Mesenchymal stem cell (in vitro differentiated cells and primary cell): ENCODE measurements at regions not wholly inside any gene's neighbourhood (a gene's known extent, or its start where the extent isn't known, plus 50 kb on each side); places are given as distances from the start of the nearest gene placed in this dataset.

ENCODE experiments used
- DNase-seq: peaks from one replicate; pipeline ENCODE4 v3.0.0-alpha.2; 2013
- H2AFZ ChIP-seq: one replicate; pipeline ENCODE4 v1.6.1; 2013; ENCODE audit warnings: low read depth, mild to moderate bottlenecking, control low read depth, inconsistent platforms, low read length, moderate library complexity
- H2AK5ac ChIP-seq: 2 replicates; pipeline ENCODE4 v1.6.1; 2013; ENCODE audit warnings: low read length, moderate library complexity, mild to moderate bottlenecking, inconsistent platforms; ENCODE audit not compliant: severe bottlenecking
- H2BK120ac ChIP-seq: one replicate; pipeline ENCODE4 v1.6.1; 2013; ENCODE audit warnings: low read depth, mild to moderate bottlenecking, inconsistent platforms, low read length, moderate library complexity
- H2BK12ac ChIP-seq, 2 experiments: one replicate each; pipeline ENCODE4 v1.6.1; 2013; ENCODE audit warnings: inconsistent platforms in 2 of 2, low read length in 2 of 2, mild to moderate bottlenecking in 2 of 2, moderate library complexity in 2 of 2, control low read depth in 1 of 2
- H2BK15ac ChIP-seq: one replicate; pipeline ENCODE4 v1.6.1; 2013; ENCODE audit warnings: mild to moderate bottlenecking, low read depth, inconsistent platforms; ENCODE audit not compliant: poor library complexity, severe bottlenecking
- H2BK5ac ChIP-seq: 2 replicates; pipeline ENCODE4 v1.6.1; 2013; ENCODE audit warnings: low read depth, mild to moderate bottlenecking, low read length, control low read depth, inconsistent platforms; ENCODE audit not compliant: poor library complexity, severe bottlenecking
- H3K14ac ChIP-seq, 2 experiments: one replicate each; pipeline ENCODE4 v1.6.1; 2013; ENCODE audit warnings: inconsistent platforms in 2 of 2, low read length in 2 of 2, control low read depth in 1 of 2, mild to moderate bottlenecking in 1 of 2, moderate library complexity in 1 of 2
- H3K18ac ChIP-seq, 2 experiments: one replicate each; pipeline ENCODE4 v1.6.1; 2013; ENCODE audit warnings: inconsistent platforms in 2 of 2, low read length in 2 of 2, control low read depth in 1 of 2, low read depth in 1 of 2, mild to moderate bottlenecking in 1 of 2
- H3K23ac ChIP-seq, 2 experiments: one replicate each; pipeline ENCODE4 v1.6.1; 2013; ENCODE audit warnings: inconsistent platforms in 2 of 2, low read length in 2 of 2, mild to moderate bottlenecking in 2 of 2, moderate library complexity in 2 of 2, control low read depth in 1 of 2
- H3K27ac ChIP-seq: 2 replicates; pipeline ENCODE4 v1.5.1; 2013; ENCODE audit warnings: mild to moderate bottlenecking, moderate library complexity, low read length, control low read depth, inconsistent platforms; ENCODE audit not compliant: poor library complexity, severe bottlenecking
- H3K27me3 ChIP-seq, 2 experiments: 2 replicates each; pipeline versions ENCODE4 v1.6.1 to v1.7.0; 2013; ENCODE audit warnings: low read length in 2 of 2, mild to moderate bottlenecking in 2 of 2, moderate library complexity in 2 of 2, control low read depth in 1 of 2, inconsistent platforms in 1 of 2; ENCODE audit not compliant: control insufficient read depth in 1 of 2, insufficient read depth in 1 of 2
- H3K36me3 ChIP-seq, 2 experiments: 2 replicates each; pipeline versions ENCODE4 v1.6.1 to v1.7.0; 2013; ENCODE audit warnings: low read length in 2 of 2, control low read depth in 1 of 2, inconsistent platforms in 1 of 2, low read depth in 1 of 2, mild to moderate bottlenecking in 1 of 2; ENCODE audit not compliant: insufficient read depth in 2 of 2, control insufficient read depth in 1 of 2
- H3K4ac ChIP-seq, 2 experiments: one replicate each; pipeline ENCODE4 v1.6.1; 2013; ENCODE audit warnings: inconsistent platforms in 2 of 2, low read length in 2 of 2, mild to moderate bottlenecking in 2 of 2, moderate library complexity in 2 of 2, control low read depth in 1 of 2, low read depth in 1 of 2
- H3K4me1 ChIP-seq: 2 replicates; pipeline ENCODE4 v1.6.1; 2013; ENCODE audit warnings: low read depth, low read length, control low read depth; ENCODE audit not compliant: control insufficient read depth, insufficient read depth
- H3K4me2 ChIP-seq: 2 replicates; pipeline ENCODE4 v1.6.1; 2013; ENCODE audit warnings: low read length, mild to moderate bottlenecking, inconsistent platforms; ENCODE audit not compliant: poor library complexity, severe bottlenecking
- H3K4me3 ChIP-seq, 2 experiments: 2 replicates each; pipeline versions ENCODE4 v1.5.1 to v1.7.0; 2013; ENCODE audit warnings: low read length in 2 of 2, mild to moderate bottlenecking in 2 of 2, control low read depth in 1 of 2, low read depth in 1 of 2; ENCODE audit not compliant: insufficient read depth in 1 of 2
- H3K79me1 ChIP-seq: replicated peaks from 2 replicates; pipeline ENCODE4 v1.6.1; 2013; ENCODE audit warnings: mild to moderate bottlenecking, control low read depth, low read length, inconsistent platforms; ENCODE audit not compliant: poor library complexity, severe bottlenecking
- H3K9ac ChIP-seq: 2 replicates; pipeline ENCODE4 v1.7.0; 2013; ENCODE audit warnings: mild to moderate bottlenecking, low read length, moderate library complexity
- H3K9me3 ChIP-seq: 2 replicates; pipeline ENCODE4 v1.7.0; 2013; ENCODE audit warnings: mild to moderate bottlenecking, low read length; ENCODE audit not compliant: control insufficient read depth
- H4K8ac ChIP-seq: one replicate; pipeline ENCODE4 v1.6.1; 2013; ENCODE audit warnings: inconsistent platforms, mild to moderate bottlenecking, low read length, moderate library complexity
- H4K91ac ChIP-seq: one replicate; pipeline ENCODE4 v1.6.1; 2013; ENCODE audit warnings: mild to moderate bottlenecking, low read length, inconsistent platforms
- WGBS: methylation state at CpG from one replicate; pipeline ENCODE4 v1.1.7; 2013; ENCODE audit warnings: mixed read lengths; 5-methylcytosine and 5-hydroxymethylcytosine counted together

- Histone ChIP-seq H3K4me1 (no peaks in the 10 kb centered on the region), H3K27me3 (no peaks in the 10 kb centered on the region), H4K8ac (no peak overlapping the region), H2AFZ (no peak overlapping the region), H4K91ac (no peak overlapping the region), H3K4me3 (no peak overlapping the region), H3K4me2 (no peak overlapping the region), H3K23ac (no peak overlapping the region), H3K9ac (no peak overlapping the region), H3K4ac (no peak overlapping the region), H3K79me1 (no peaks in the 10 kb centered on the region), H2BK120ac (no peak overlapping the region), H3K36me3 (no peaks in the 10 kb centered on the region), H2BK12ac (no peak overlapping the region), H3K9me3 (peaks cover 17% of the 10 kb centered on the region), H2BK5ac (no peak overlapping the region), H3K27ac (no peak overlapping the region), H3K18ac (no peak overlapping the region), H3K14ac (no peak overlapping the region), H2BK15ac (no peak overlapping the region), H2AK5ac (no peak overlapping the region)
- 66% methylated on average over 2 of the region's 3 CpGs for WGBS
- DNase-seq: no peak
Observed at GRCh38 chr9:22992780-22993179, 546.2 kb downstream of the DMRTA1 start.

- Histone ChIP-seq H3K79me1 (no peaks in the 10 kb centered on the region), H3K4me1 (no peaks in the 10 kb centered on the region), H3K4me2 (no peak overlapping the region), H3K4me3 (peak overlapping the region in 1 of 2 experiments; percentile 36), H3K4ac (no peak overlapping the region), H2BK5ac (no peak overlapping the region), H3K27ac (no peak overlapping the region), H2BK15ac (no peak overlapping the region), H2AFZ (no peak overlapping the region), H3K18ac (no peak overlapping the region), H3K27me3 (no peaks in the 10 kb centered on the region), H2AK5ac (no peak overlapping the region), H3K14ac (no peak overlapping the region), H2BK120ac (no peak overlapping the region), H3K36me3 (no peaks in the 10 kb centered on the region), H4K8ac (no peak overlapping the region), H3K23ac (no peak overlapping the region), H4K91ac (no peak overlapping the region), H2BK12ac (no peak overlapping the region), H3K9ac (no peak overlapping the region), H3K9me3 (peaks cover 35% of the 10 kb centered on the region)
- 85% methylated on average over 3 of the region's 4 CpGs for WGBS
- no peak for DNase-seq
Observed at GRCh38 chr9:22997923-22998322, 551.3 kb downstream of the DMRTA1 start.

- H2BK15ac ChIP-seq: no peak overlapping the region
Observed at GRCh38 chr9:23005156-23005555, 558.5 kb downstream of the DMRTA1 start.

GRCh38 chr9:23006127-23006526 is 559.5 kb downstream of the DMRTA1 start:
- Histone ChIP-seq H3K27me3 (no peaks in the 10 kb centered on the region), H3K27ac (no peak overlapping the region), H2BK5ac (no peak overlapping the region), H3K9me3 (peaks cover 2% of the 10 kb centered on the region), H3K14ac (no peak overlapping the region), H4K91ac (no peak overlapping the region), H2AFZ (no peak overlapping the region), H2BK12ac (no peak overlapping the region), H3K23ac (no peak overlapping the region), H3K4me1 (no peaks in the 10 kb centered on the region), H3K79me1 (no peaks in the 10 kb centered on the region), H3K4ac (no peak overlapping the region), H2BK15ac (no peak overlapping the region), H2AK5ac (no peak overlapping the region), H4K8ac (no peak overlapping the region), H3K9ac (no peak overlapping the region), H3K36me3 (no peaks in the 10 kb centered on the region), H3K4me2 (no peak overlapping the region), H3K18ac (no peak overlapping the region), H3K4me3 (no peak overlapping the region), H2BK120ac (no peak overlapping the region)
- WGBS: no CpG with 5 or more reads among the region's 1 CpG
- DNase-seq: no peak

More at GRCh38 chr9:23005156-23005555, 558.5 kb downstream of the DMRTA1 start:
- Histone ChIP-seq H3K27me3 (no peaks in the 10 kb centered on the region), H2AFZ (no peak overlapping the region), H2AK5ac (no peak overlapping the region), H3K14ac (no peak overlapping the region), H2BK120ac (no peak overlapping the region), H3K18ac (no peak overlapping the region), H3K4ac (no peak overlapping the region), H3K9ac (no peak overlapping the region), H2BK5ac (no peak overlapping the region), H4K8ac (no peak overlapping the region), H4K91ac (no peak overlapping the region), H3K9me3 (peaks cover 4% of the 10 kb centered on the region), H3K79me1 (no peaks in the 10 kb centered on the region), H3K4me3 (no peak overlapping the region), H2BK12ac (no peak overlapping the region), H3K4me1 (no peaks in the 10 kb centered on the region), H3K23ac (no peak overlapping the region), H3K27ac (no peak overlapping the region), H3K36me3 (no peaks in the 10 kb centered on the region), H3K4me2 (no peak overlapping the region)
- no peak for DNase-seq
- WGBS: 71% methylated on average over 5 of the region's 5 CpGs
